ENCODE measurements at regions not wholly inside any gene's neighbourhood (a gene's known extent, or its start where the extent isn't known, plus 50 kb on each side); places are given as distances from the start of the nearest gene placed in this dataset.

DNA sequence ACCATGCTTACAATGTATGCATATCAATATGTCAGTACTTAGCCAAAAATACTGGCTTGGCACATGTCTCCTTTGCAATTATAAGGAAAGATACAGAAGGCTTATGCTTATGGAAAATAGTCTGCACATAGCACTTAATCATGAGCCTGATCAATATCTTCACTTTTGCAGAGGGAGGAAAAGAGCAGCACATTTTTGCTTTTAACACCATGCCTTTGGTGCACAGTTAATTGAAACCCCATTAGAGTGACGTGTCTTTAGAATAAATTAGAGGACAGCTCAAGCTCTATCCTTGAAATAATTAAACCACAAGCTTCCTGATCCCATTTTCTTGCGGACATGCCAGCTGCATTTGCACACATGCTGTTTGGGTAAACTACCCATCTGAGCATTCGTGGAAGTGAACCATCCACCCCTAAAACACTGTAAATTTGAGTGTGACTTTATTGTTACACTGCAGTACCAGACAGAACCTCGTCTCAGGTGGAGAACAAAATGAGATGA is 839.9 kb upstream of the MGAT4C start:
- intact Hi-C loops (cut with micrococcal nuclease): no loop called here
- no peak overlapping the region for H3K27ac Mint-ChIP-seq
- no peaks in the 10 kb centered on the region for H3K4me1 ChIP-seq (ENCODE audit: control insufficient read depth, insufficient read depth, low read length)
- H3K27me3 ChIP-seq (ENCODE audit: control insufficient read depth, insufficient read depth, low read length): no peaks in the 10 kb centered on the region
- no peak overlapping the region for H3K4me3 ChIP-seq (ENCODE audit: low read length)
- TF ChIP-seq, protein P1, sequence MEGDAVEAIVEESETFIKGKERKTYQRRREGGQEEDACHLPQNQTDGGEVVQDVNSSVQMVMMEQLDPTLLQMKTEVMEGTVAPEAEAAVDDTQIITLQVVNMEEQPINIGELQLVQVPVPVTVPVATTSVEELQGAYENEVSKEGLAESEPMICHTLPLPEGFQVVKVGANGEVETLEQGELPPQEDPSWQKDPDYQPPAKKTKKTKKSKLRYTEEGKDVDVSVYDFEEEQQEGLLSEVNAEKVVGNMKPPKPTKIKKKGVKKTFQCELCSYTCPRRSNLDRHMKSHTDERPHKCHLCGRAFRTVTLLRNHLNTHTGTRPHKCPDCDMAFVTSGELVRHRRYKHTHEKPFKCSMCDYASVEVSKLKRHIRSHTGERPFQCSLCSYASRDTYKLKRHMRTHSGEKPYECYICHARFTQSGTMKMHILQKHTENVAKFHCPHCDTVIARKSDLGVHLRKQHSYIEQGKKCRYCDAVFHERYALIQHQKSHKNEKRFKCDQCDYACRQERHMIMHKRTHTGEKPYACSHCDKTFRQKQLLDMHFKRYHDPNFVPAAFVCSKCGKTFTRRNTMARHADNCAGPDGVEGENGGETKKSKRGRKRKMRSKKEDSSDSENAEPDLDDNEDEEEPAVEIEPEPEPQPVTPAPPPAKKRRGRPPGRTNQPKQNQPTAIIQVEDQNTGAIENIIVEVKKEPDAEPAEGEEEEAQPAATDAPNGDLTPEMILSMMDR (IDR thresholded peaks at IDR 0.05): no peak
- no peaks in the 10 kb centered on the region for H3K36me3 Mint-ChIP-seq
- H3K9me3 ChIP-seq (ENCODE audit: control insufficient read depth, insufficient read depth, low read length): no peaks in the 10 kb centered on the region
- H3K27ac ChIP-seq (ENCODE audit: low read length): no peak overlapping the region
- DNase-seq (no peak), ATAC-seq (no peak)
- H3K27me3 Mint-ChIP-seq (ENCODE audit: low read depth in 2 of 2): no peaks in the 10 kb centered on the region
- 70% methylated on average over 3 of the region's 4 CpGs for WGBS (ENCODE audit: insufficient coverage)
- no peak overlapping the region for H3K4me3 Mint-ChIP-seq
- no peaks in the 10 kb centered on the region for H3K4me1 Mint-ChIP-seq
- no peaks in the 10 kb centered on the region for H3K36me3 ChIP-seq (ENCODE audit: control insufficient read depth, insufficient read depth, low read length)
- H3K9me3 Mint-ChIP-seq: peaks cover 9 to 10% of the 10 kb centered on the region in 2 donors

DNA sequence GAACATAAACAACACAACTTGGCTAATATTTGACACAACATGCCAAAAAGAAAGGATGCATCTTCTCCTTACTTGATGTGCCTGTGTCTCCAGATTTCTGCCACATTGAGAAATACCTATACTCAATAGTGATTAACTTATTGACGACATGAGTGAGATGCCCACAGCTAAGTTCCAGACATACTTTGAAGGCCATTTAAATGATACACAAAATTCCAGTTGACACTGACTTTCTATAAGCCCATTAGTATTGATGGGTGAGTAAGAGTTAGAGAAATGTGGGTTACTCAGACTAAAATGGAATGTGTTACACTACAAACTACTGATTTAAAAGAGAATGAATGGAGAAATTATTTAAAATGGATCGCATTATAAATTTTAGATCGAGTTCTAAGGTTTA is 838.2 kb upstream of the MGAT4C start:
- H3K4me3 ChIP-seq (ENCODE audit: low read length): no peak overlapping the region
- 100% methylated on average over 1 of the region's 3 CpGs for WGBS (ENCODE audit: insufficient coverage)
- no peaks in the 10 kb centered on the region for H3K9me3 ChIP-seq (ENCODE audit: control insufficient read depth, insufficient read depth, low read length)
- intact Hi-C loops (cut with micrococcal nuclease): no loop called here
- H3K27me3 ChIP-seq (ENCODE audit: control insufficient read depth, insufficient read depth, low read length): no peaks in the 10 kb centered on the region
- Mint-ChIP-seq H3K36me3 (no peaks in the 10 kb centered on the region), H3K27me3 (ENCODE audit: low read depth in 2 of 2) (no peaks in the 10 kb centered on the region), H3K4me3 (no peak overlapping the region), H3K4me1 (no peaks in the 10 kb centered on the region), H3K9me3 (peaks cover 3 to 10% of the 10 kb centered on the region in 2 donors), H3K27ac (no peak overlapping the region)
- no peaks in the 10 kb centered on the region for H3K36me3 ChIP-seq (ENCODE audit: control insufficient read depth, insufficient read depth, low read length)
- DNase-seq: no peak
- ATAC-seq: no peak
- no peak overlapping the region for H3K27ac ChIP-seq (ENCODE audit: low read length)
- H3K4me1 ChIP-seq (ENCODE audit: control insufficient read depth, insufficient read depth, low read length): no peaks in the 10 kb centered on the region
- TF ChIP-seq, protein P1 (IDR thresholded peaks at IDR 0.05): no peak

DNA sequence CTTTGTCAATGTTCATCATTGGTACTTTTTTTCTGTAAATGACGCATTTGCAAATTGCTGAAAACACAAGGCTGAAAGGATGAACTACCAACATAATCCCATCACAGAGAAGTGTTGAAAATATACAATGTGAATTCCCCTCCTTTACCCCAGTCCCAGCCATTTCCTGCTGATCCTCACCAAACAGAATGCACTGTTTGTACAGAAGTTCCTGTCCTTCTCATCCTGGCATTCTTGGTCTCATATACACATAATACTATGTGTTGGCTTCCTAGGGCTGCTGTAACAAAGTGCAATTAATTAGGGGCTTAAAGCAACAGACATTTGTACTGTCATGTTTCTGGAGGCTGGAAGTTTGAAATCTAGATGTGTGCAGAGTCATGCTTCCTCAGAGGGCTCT is 836.2 kb upstream of the MGAT4C start:
- 92% methylated on average over 1 of the region's 1 CpG for WGBS (ENCODE audit: insufficient coverage)
- intact Hi-C loops (cut with micrococcal nuclease): no loop called here
- Histone ChIP-seq H3K27ac (ENCODE audit: low read length) (no peak overlapping the region), H3K4me1 (ENCODE audit: control insufficient read depth, insufficient read depth, low read length) (no peaks in the 10 kb centered on the region), H3K36me3 (ENCODE audit: control insufficient read depth, insufficient read depth, low read length) (no peaks in the 10 kb centered on the region), H3K4me3 (ENCODE audit: low read length) (no peak overlapping the region), H3K9me3 (ENCODE audit: control insufficient read depth, insufficient read depth, low read length) (no peaks in the 10 kb centered on the region), H3K27me3 (ENCODE audit: control insufficient read depth, insufficient read depth, low read length) (no peaks in the 10 kb centered on the region)
- no peaks in the 10 kb centered on the region for H3K4me1 Mint-ChIP-seq
- H3K27me3 Mint-ChIP-seq (ENCODE audit: low read depth in 2 of 2): no peaks in the 10 kb centered on the region
- DNase-seq: no peak
- H3K9me3 Mint-ChIP-seq: peaks cover 3 to 8% of the 10 kb centered on the region in 2 donors
- H3K4me3 Mint-ChIP-seq: no peak overlapping the region
- ATAC-seq: no peak
- TF ChIP-seq, protein P1 (IDR thresholded peaks at IDR 0.05): no peak
- H3K27ac Mint-ChIP-seq: no peak overlapping the region
- H3K36me3 Mint-ChIP-seq: no peaks in the 10 kb centered on the region

DNA sequence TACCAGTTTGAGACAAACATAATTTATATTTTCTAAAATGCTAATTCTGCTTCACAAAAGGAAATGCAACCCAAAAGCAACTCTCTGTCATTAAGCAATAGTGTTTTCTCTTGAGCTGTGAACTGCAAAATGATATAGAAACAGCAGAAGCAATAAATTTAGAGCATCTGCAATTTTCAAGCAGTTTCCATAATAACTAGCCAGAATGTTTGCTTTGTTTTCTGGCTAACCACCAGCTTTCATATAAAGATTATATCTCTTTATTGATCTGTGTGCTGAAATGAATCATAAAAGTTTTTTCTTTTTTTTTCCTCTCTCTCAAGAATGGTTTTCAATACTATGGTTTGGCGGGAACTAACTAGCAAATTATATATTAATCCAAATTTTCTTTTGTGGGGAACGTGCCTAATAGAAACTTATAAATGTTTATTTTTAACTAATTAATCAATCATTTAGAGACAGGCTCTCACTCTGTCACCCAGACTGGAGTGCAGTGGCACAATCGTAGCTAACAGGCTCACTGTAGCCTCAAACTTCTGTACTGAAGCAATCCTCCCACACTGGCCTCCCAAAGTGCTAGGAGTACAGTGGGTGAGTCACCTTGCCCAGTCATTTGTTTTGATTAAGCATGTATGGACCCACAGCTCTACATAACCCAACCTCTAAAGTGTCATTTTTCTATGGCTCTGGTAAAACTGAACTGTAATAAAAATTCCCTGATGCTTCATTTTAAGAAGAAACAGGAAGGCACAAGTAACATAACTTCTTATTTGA is 830.1 kb upstream of the MGAT4C start:
- intact Hi-C loops (cut with micrococcal nuclease): no loop called here
- H3K4me3 ChIP-seq (ENCODE audit: low read length): no peak overlapping the region
- no peaks in the 10 kb centered on the region for H3K4me1 Mint-ChIP-seq
- no peaks in the 10 kb centered on the region for H3K9me3 ChIP-seq (ENCODE audit: control insufficient read depth, insufficient read depth, low read length)
- no peak for ATAC-seq
- no peak for DNase-seq
- TF ChIP-seq, protein P1 (IDR thresholded peaks at IDR 0.05): no peak
- WGBS (ENCODE audit: insufficient coverage): 79% methylated on average over 1 of the region's 3 CpGs
- peaks cover 2 to 5% of the 10 kb centered on the region in 2 donors for H3K9me3 Mint-ChIP-seq
- H3K27ac Mint-ChIP-seq: no peak overlapping the region
- H3K27me3 ChIP-seq (ENCODE audit: control insufficient read depth, insufficient read depth, low read length): no peaks in the 10 kb centered on the region
- no peaks in the 10 kb centered on the region for H3K36me3 Mint-ChIP-seq
- no peak overlapping the region for H3K4me3 Mint-ChIP-seq
- no peaks in the 10 kb centered on the region for H3K4me1 ChIP-seq (ENCODE audit: control insufficient read depth, insufficient read depth, low read length)
- no peak overlapping the region for H3K27ac ChIP-seq (ENCODE audit: low read length)
- H3K36me3 ChIP-seq (ENCODE audit: control insufficient read depth, insufficient read depth, low read length): no peaks in the 10 kb centered on the region
- no peaks in the 10 kb centered on the region for H3K27me3 Mint-ChIP-seq (ENCODE audit: low read depth in 2 of 2)
